Neural cell (in vitro differentiated cells): ENCODE measurements at regions not wholly inside any gene's neighbourhood (a gene's known extent, or its start where the extent isn't known, plus 50 kb on each side); places are given as distances from the start of the nearest gene placed in this dataset.

Source experiments
- H2AFZ ChIP-seq: fragments of 200-600, 300-800 bp; sonication (generic), shearing (Covaris generic); 2 replicates; pipeline ENCODE4 v1.6.0; 2014; ENCODE audit warnings: low read depth, mild to moderate bottlenecking, antibody characterized with exemption, low read length, moderate library complexity
- H3F3A ChIP-seq: fragments of 200-600 bp; shearing (Covaris generic); 2 replicates; pipeline ENCODE4 v1.6.1; 2016; ENCODE audit warnings: mild to moderate bottlenecking, moderate library complexity, mixed read lengths, antibody characterized with exemption, low read length; ENCODE audit not compliant: insufficient read depth, poor library complexity, severe bottlenecking
- H3K27ac ChIP-seq: fragments of 200-600, 300-800 bp; sonication (generic), shearing (Covaris generic); 2 replicates; pipeline ENCODE4 v1.5.1; 2014; ENCODE audit warnings: mild to moderate bottlenecking, low read length, moderate library complexity
- H3K27me3 ChIP-seq: fragments of 300-800, 200-600 bp; sonication (generic), shearing (Covaris generic); 2 replicates; pipeline ENCODE4 v1.6.0; 2014; ENCODE audit warnings: mild to moderate bottlenecking, low read depth, low read length, moderate library complexity; ENCODE audit not compliant: insufficient read depth
- H3K36me3 ChIP-seq: fragments of 300-800, 200-600 bp; sonication (generic), shearing (Covaris generic); 2 replicates; pipeline ENCODE4 v1.5.1; 2014; ENCODE audit warnings: mild to moderate bottlenecking, antibody characterized with exemption, low read length, moderate library complexity; ENCODE audit not compliant: insufficient read depth
- H3K4me2 ChIP-seq: fragments of 300-800, 200-600 bp; sonication (generic), shearing (Covaris generic); 2 replicates; pipeline ENCODE4 v1.6.0; 2014; ENCODE audit warnings: mild to moderate bottlenecking, low read length
- H3K4me3 ChIP-seq: fragments of 300-800, 200-600 bp; sonication (generic), shearing (Covaris generic); 2 replicates; pipeline ENCODE4 v1.5.1; 2014; ENCODE audit warnings: mild to moderate bottlenecking, low read length, moderate library complexity
- H3K79me2 ChIP-seq: fragments of 200-600 bp; shearing (Covaris generic); replicated peaks from 2 replicates; pipeline ENCODE4 v1.6.0; 2014; ENCODE audit warnings: mild to moderate bottlenecking, low read length, moderate library complexity; ENCODE audit not compliant: insufficient read depth
- H3K9ac ChIP-seq: fragments of 300-800, 200-600 bp; sonication (generic), shearing (Covaris generic); 2 replicates; pipeline ENCODE4 v1.6.1; 2016; ENCODE audit warnings: mild to moderate bottlenecking, low read length, mixed read lengths
- H3K9me2 ChIP-seq: fragments of 200-600 bp; shearing (Covaris generic); 2 replicates; pipeline ENCODE4 v1.6.1; 2016; ENCODE audit warnings: mild to moderate bottlenecking, low read length, mixed read lengths; ENCODE audit not compliant: insufficient read depth
- H3K9me3 ChIP-seq: fragments of 200-600, 300-800 bp; sonication (generic), shearing (Covaris generic); 2 replicates; pipeline ENCODE4 v1.6.1; 2016; ENCODE audit warnings: mild to moderate bottlenecking, mixed run types, low read length, moderate library complexity, mixed read lengths
- H4K20me1 ChIP-seq: fragments of 200-600 bp; shearing (Covaris generic); 2 replicates; pipeline ENCODE4 v1.6.1; 2016; ENCODE audit warnings: mild to moderate bottlenecking, mixed run types; ENCODE audit not compliant: insufficient read depth
- EP300 ChIP-seq: fragments of 450-650 bp; conservative IDR thresholded peaks from 2 replicates; pipeline ENCODE4 v1.6.1; 2014; ENCODE audit warnings: antibody characterized with exemption, mild to moderate bottlenecking, moderate library complexity; ENCODE audit not compliant: poor library complexity, severe bottlenecking
- EZH2 ChIP-seq: fragments of 200-600, 300-800 bp; shearing (Covaris generic), sonication (generic); IDR thresholded peaks from 2 replicates; pipeline ENCODE4 v1.6.1; 2014; ENCODE audit warnings: antibody characterized with exemption, low read length, borderline replicate concordance, mild to moderate bottlenecking; ENCODE audit not compliant: insufficient read depth, poor library complexity, severe bottlenecking
- MXI1 ChIP-seq: fragments of 450-650 bp; conservative IDR thresholded peaks from 2 replicates; pipeline ENCODE4 v1.6.1; 2014; ENCODE audit warnings: antibody characterized with exemption, mild to moderate bottlenecking; ENCODE audit not compliant: poor library complexity, severe bottlenecking
- POLR2AphosphoS5 ChIP-seq: IDR thresholded peaks from 2 replicates; pipeline ENCODE4 v1.6.1; 2012
- RAD21 ChIP-seq: fragments of 450-650 bp; conservative IDR thresholded peaks from 2 replicates; pipeline ENCODE4 v1.6.1; 2014; ENCODE audit warnings: antibody characterized with exemption, mild to moderate bottlenecking, moderate library complexity
- SMC3 ChIP-seq: fragments of 450-650 bp; conservative IDR thresholded peaks from 2 replicates; pipeline ENCODE4 v1.6.1; 2014; ENCODE audit warnings: antibody characterized with exemption, mild to moderate bottlenecking, moderate library complexity; ENCODE audit not compliant: poor library complexity
- TAF1 ChIP-seq: IDR thresholded peaks from 2 replicates; pipeline ENCODE4 v1.6.1; 2012; ENCODE audit warnings: low read depth
- TF ChIP-seq, protein P1 (sequence below): IDR thresholded peaks from 2 replicates; pipeline ENCODE4 v1.6.1; 2012; ENCODE audit warnings: borderline replicate concordance
- TF ChIP-seq, protein P2 (sequence below): fragments of 450-650 bp; IDR thresholded peaks from 2 replicates; pipeline ENCODE4 v1.5.1; 2014; ENCODE audit warnings: antibody characterized with exemption, mild to moderate bottlenecking, moderate library complexity; ENCODE audit not compliant: poor library complexity, severe bottlenecking

DNA sequence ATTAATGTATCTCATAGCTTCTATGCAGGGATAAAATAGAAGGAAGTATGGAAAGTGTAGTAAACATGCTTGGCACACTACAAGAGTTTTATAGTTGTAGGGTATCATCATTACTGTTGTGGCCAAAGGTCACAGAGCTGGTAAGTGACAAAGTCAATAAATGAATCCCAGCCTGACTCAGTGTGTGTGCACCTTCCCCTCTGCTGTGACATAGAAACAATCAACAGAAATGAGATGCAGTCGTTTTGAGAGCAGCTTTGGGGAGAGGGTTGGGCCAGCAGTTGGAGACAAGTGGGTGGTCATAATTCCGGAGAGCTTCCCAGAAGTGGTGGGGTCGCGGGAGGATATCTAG is 82.4 kb upstream of the RBPJ start:
- no peaks in the 10 kb centered on the region for H3K9me3 ChIP-seq
- no peaks in the 10 kb centered on the region for H3K9me2 ChIP-seq
- H4K20me1 ChIP-seq: no peaks in the 10 kb centered on the region
- H3K9ac ChIP-seq: no peak overlapping the region
- no peak overlapping the region for H2AFZ ChIP-seq
- H3K27me3 ChIP-seq: no peaks in the 10 kb centered on the region
- H3K36me3 ChIP-seq: no peaks in the 10 kb centered on the region
- H3F3A ChIP-seq: peaks cover 4% of the 10 kb centered on the region
- TF ChIP-seq EP300 (no peak), MXI1 (no peak), SMC3 (no peak), EZH2 (no peak), POLR2AphosphoS5 (no peak), TAF1 (no peak), RAD21 (no peak)
- TF ChIP-seq, protein P1, sequence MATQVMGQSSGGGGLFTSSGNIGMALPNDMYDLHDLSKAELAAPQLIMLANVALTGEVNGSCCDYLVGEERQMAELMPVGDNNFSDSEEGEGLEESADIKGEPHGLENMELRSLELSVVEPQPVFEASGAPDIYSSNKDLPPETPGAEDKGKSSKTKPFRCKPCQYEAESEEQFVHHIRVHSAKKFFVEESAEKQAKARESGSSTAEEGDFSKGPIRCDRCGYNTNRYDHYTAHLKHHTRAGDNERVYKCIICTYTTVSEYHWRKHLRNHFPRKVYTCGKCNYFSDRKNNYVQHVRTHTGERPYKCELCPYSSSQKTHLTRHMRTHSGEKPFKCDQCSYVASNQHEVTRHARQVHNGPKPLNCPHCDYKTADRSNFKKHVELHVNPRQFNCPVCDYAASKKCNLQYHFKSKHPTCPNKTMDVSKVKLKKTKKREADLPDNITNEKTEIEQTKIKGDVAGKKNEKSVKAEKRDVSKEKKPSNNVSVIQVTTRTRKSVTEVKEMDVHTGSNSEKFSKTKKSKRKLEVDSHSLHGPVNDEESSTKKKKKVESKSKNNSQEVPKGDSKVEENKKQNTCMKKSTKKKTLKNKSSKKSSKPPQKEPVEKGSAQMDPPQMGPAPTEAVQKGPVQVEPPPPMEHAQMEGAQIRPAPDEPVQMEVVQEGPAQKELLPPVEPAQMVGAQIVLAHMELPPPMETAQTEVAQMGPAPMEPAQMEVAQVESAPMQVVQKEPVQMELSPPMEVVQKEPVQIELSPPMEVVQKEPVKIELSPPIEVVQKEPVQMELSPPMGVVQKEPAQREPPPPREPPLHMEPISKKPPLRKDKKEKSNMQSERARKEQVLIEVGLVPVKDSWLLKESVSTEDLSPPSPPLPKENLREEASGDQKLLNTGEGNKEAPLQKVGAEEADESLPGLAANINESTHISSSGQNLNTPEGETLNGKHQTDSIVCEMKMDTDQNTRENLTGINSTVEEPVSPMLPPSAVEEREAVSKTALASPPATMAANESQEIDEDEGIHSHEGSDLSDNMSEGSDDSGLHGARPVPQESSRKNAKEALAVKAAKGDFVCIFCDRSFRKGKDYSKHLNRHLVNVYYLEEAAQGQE: no peak
- TF ChIP-seq, protein P2, sequence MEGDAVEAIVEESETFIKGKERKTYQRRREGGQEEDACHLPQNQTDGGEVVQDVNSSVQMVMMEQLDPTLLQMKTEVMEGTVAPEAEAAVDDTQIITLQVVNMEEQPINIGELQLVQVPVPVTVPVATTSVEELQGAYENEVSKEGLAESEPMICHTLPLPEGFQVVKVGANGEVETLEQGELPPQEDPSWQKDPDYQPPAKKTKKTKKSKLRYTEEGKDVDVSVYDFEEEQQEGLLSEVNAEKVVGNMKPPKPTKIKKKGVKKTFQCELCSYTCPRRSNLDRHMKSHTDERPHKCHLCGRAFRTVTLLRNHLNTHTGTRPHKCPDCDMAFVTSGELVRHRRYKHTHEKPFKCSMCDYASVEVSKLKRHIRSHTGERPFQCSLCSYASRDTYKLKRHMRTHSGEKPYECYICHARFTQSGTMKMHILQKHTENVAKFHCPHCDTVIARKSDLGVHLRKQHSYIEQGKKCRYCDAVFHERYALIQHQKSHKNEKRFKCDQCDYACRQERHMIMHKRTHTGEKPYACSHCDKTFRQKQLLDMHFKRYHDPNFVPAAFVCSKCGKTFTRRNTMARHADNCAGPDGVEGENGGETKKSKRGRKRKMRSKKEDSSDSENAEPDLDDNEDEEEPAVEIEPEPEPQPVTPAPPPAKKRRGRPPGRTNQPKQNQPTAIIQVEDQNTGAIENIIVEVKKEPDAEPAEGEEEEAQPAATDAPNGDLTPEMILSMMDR: no peak
- no peak overlapping the region for H3K4me2 ChIP-seq
- peak overlapping the region; percentile 32 for H3K4me3 ChIP-seq
- no peak overlapping the region for H3K27ac ChIP-seq
- no peaks in the 10 kb centered on the region for H3K79me2 ChIP-seq

DNA sequence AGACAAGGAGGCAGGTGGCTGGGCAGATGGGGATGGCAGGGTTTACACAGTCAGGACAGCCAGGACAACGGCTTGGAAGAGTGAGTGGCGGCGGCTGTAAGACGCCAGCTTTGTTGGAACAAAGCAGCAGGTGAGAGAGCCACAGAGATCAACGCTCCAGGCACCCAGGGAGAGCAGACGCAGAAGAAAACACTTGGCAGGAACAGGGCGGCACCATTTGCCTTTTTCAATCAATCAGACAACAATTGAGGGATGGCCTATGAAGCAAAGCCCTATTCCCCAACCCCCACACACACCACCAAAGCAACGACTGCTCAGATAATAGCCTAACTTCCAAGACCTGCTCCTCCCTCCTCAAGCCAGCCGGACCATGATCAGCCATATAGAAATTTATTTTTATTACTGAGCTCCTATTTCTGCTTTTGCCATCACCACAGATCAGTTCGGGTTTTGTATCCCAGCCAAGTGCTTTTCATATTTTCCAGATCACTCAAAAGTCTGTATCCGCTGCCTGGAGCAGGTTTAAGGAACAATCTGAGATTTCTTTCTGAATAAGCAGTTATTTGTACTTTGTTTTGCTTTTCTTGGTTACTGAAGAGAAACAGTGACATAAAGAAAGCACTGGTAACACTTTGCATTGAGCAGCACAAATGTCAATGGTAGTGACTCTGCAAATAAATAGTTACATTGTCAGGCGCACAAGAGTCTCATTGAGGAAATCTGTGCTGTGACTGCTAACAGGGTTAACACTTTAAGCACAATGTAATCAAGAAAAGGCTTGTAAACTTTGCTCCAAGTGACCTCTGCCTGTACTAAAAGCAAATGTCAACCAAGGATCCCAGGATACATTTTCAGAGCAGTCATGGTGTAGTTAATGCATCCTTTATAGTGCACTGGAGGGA is 81.8 kb upstream of the RBPJ start:
- Histone ChIP-seq H3K4me3 (peak overlapping the region; percentile 32), H3K27ac (no peak overlapping the region), H2AFZ (no peak overlapping the region), H3K79me2 (no peaks in the 10 kb centered on the region), H3K9me3 (no peaks in the 10 kb centered on the region), H3F3A (peaks cover 4% of the 10 kb centered on the region), H3K9ac (no peak overlapping the region), H3K36me3 (no peaks in the 10 kb centered on the region), H3K4me2 (no peak overlapping the region), H3K27me3 (no peaks in the 10 kb centered on the region), H4K20me1 (no peaks in the 10 kb centered on the region), H3K9me2 (no peaks in the 10 kb centered on the region)
- no peak for TF ChIP-seq MXI1
- TF ChIP-seq, protein P2: no peak
- TF ChIP-seq SMC3: no peak
- no peak for TF ChIP-seq TAF1
- no peak for TF ChIP-seq POLR2AphosphoS5
- no peak for TF ChIP-seq RAD21
